Fibroblast of villous mesenchyme (primary cell): ENCODE measurements at regions not wholly inside any gene's neighbourhood (a gene's known extent, or its start where the extent isn't known, plus 50 kb on each side); places are given as distances from the start of the nearest gene placed in this dataset.

ENCODE experiments used
- DNase-seq: peaks from one replicate; pipeline ENCODE4 v3.0.0-alpha.2; 2010; ENCODE audit warnings: low read depth
- H3K4me3 ChIP-seq: 2 replicates; pipeline ENCODE4 v1.5.1; 2011; ENCODE audit warnings: low read depth, mild to moderate bottlenecking, low read length
- TF ChIP-seq, protein P1 (sequence below): IDR thresholded peaks from 2 replicates; pipeline ENCODE4 v1.5.1; 2012; ENCODE audit warnings: low read depth, mild to moderate bottlenecking, low read length; ENCODE audit not compliant: insufficient read depth

DNA sequence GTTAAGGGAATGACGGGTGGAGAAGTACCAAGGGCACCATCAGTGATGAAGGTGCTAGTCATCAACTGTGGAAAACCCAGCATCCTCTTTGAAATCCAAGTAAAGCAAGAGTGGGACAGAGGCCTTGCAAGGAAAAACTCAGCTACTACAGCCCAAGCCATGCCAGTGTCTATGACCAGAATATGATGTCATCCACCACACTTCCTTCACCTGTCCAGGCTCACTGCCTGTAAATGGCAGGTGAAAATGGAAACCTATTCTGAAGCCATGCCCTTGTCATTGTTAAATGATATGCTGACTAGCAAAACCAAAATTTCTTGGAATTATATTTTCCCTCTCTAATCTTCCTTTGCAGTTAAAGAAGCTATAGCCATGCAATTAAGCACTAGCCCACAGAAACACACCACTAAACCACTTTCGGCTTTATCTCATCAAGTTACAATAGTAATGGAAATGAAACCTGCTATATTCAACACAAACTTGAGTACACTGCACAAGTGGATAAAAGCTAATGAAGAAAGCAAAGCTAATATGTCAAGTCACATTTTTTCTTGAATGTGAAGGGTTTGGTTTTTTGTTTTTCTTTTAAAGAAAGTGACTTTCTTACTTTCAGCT, 96.3 kb upstream of the RALGPS2 start:
- TF ChIP-seq, protein P1, sequence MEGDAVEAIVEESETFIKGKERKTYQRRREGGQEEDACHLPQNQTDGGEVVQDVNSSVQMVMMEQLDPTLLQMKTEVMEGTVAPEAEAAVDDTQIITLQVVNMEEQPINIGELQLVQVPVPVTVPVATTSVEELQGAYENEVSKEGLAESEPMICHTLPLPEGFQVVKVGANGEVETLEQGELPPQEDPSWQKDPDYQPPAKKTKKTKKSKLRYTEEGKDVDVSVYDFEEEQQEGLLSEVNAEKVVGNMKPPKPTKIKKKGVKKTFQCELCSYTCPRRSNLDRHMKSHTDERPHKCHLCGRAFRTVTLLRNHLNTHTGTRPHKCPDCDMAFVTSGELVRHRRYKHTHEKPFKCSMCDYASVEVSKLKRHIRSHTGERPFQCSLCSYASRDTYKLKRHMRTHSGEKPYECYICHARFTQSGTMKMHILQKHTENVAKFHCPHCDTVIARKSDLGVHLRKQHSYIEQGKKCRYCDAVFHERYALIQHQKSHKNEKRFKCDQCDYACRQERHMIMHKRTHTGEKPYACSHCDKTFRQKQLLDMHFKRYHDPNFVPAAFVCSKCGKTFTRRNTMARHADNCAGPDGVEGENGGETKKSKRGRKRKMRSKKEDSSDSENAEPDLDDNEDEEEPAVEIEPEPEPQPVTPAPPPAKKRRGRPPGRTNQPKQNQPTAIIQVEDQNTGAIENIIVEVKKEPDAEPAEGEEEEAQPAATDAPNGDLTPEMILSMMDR: no peak
- H3K4me3 ChIP-seq: no peak overlapping the region
- DNase-seq: no peak

DNA sequence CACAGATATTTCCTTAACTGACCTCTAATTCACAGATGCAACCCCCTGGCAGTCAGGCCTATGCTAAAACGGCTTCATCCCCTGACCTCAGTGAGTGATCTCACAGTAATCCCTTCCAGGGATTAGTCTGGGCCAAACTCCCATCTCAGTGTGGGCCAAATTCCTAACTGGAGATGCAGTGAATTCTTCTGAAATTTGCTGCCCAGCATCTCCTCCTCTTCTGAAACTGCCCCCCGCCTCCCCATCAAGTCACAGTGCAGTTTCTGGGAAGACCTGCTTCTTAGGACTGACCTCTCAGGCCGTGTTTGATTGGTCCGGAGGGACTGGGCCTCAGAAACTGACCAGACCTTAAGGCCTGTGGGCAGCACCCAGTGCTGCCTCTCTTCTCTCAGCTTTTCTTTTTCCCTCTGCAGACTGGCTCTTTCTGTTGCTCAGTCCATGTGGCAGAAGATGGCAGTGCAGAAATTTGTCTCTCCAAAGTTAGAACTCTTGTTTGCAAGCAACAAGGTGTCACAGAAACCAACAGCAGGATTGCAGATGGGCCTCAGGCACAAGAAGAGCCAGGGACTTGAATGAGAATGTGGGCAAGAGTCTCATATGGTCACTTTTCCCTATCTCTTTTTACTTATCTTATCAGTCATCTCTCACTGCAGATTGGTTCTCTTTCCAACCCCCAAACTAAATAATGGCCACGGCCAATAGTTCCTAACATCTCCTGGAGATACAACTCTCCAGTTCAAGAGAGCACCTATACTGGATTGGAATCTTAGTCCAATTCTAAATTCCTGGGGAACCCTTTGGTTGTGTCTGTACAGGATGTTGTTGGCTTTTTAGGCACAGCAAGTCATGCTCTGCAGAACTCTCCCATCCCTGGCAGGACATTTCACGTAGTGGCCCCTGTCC, 95.5 kb upstream of the RALGPS2 start:
- peak; percentile 62 for DNase-seq
- TF ChIP-seq, protein P1: no peak

DNA sequence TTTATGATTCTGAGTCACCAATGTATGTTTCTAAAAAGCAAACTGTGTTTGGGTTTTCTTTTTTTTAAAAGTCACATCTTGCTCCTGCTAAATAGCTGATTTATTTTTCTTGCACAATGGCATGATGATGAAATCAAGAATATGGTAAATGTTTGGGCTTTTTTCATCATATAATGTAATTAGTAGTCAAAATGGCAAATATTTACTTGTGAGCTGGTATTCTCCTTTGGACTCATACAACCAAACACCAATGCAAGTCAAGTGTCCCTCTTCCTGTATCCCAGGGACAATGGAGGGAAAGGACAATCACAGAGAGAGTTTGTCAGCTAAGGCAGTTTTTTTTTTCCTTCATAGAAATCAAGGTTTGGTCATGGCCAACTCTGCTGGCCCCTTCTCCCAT, 94.6 kb upstream of the RALGPS2 start:
- peak; percentile 72 for DNase-seq
- TF ChIP-seq, protein P1: no peak
- H3K4me3 ChIP-seq: no peak overlapping the region

More for the DNA sequence above, 95.5 kb upstream of the RALGPS2 start:
- no peak overlapping the region for H3K4me3 ChIP-seq

DNA sequence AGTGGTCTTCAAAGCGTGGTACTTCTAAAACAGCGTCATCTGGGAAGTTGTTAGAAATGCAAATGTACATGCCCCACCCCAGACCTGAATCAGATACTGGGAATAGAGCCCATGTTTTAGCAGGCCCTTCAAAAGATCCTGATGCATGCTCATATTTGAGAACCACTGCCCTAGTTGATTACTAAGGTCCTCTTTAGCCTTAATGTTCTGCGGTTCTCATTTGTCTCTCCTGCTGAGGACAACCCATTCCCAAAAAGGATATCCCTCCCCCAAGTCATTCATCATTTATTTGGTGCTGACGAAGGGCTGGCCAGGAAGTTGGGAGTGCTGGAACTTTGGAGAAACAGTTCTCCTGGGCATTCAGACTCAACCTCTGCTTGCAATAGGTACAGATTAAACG, 92.4 kb upstream of the RALGPS2 start:
- H3K4me3 ChIP-seq: no peak overlapping the region
- TF ChIP-seq, protein P1: no peak
- DNase-seq: no peak

DNA sequence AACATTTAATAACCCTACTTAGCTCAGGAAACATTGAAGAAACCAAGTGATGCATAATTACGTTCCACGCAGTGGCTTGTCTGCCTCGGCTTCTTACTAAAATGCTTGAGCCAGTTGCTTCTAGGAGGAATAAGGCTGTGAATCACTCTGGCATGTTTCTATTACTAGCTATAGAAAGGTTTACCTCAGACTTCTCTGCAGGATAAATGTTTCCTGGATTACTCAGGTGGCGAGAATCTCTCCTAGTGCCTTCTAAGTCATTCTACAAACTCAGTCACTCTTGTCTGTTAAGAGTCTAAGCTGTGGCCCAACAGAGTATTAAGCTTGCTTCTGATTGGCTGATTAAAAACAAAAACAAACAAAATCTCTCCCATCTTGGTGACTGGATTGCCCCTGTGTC, 92.0 kb upstream of the RALGPS2 start:
- no peak overlapping the region for H3K4me3 ChIP-seq
- no peak for DNase-seq
- TF ChIP-seq, protein P1: no peak

DNA sequence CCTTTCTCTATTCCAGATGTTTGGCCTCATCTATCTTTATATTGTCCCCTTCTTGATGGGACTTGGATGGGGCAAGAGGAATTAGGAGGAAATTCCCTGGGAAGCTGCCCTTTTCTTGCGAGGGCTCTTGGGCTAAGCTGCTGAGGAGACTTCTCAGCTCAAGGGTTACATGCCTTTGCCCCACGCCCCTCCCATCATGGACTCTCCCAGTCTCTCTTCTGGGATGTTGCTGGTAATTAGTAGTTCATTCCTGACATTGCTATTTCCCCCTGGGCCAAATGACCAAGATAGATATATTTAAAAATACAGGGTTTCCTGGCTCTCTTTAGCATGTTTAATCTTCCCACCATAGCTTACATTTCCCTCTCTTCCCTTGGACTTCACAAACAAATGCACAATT, 90.6 kb upstream of the RALGPS2 start:
- H3K4me3 ChIP-seq: no peak overlapping the region
- peak; percentile 50 for DNase-seq
- TF ChIP-seq, protein P1: no peak
